K562 (cell line): ENCODE measurements at regions not wholly inside any gene's neighbourhood (a gene's known extent, or its start where the extent isn't known, plus 50 kb on each side); places are given as distances from the start of the nearest gene placed in this dataset.

Experiments
- ATAC-seq: fragments of 200-7000 bp; cut with Tn5 transposase; 3 replicates; pipeline ENCODE4 v1.9.1; 2020; ENCODE audit warnings: moderate library complexity
- BruUV-seq: library from RNA; stranded (reverse); fragments of 400-500 nt; replicated peaks from 2 replicates; lab custom pipeline; 2021; lab: Mats Ljungman, UMichigan
- CTCF ChIA-PET: fragments of 300-600 bp; formaldehyde crosslinking; extraction: SDS; loops from one replicate; lab custom pipeline; 2021; ENCODE audit warnings: low intra/inter-chr PET ratio; lab: Yijun Ruan, JAX
- POLR2A ChIA-PET: fragments of 300-600, 350-650 bp; sonication (Branson Sonifier 250); formaldehyde crosslinking; extraction: SDS; loops from one replicate; lab custom pipeline; 2021; ENCODE audit warnings: antibody characterized with exemption, inconsistent platforms; lab: Yijun Ruan, JAX
- DNase-seq, 4 experiments: peaks; one replicate each; pipeline versions ENCODE4 v3.0.0 to v3.0.0-alpha.2; 2011 to 2018; ENCODE audit warnings: low spot score in 3 of 4, mixed read lengths in 3 of 4; ENCODE audit errors: extremely low read depth in 1 of 4
- FAIRE-seq: peaks from 2 replicates; lab custom pipeline; 2011; peaks lifted over from hg19 to GRCh38; lab: Jason Lieb, UNC
- H2AFZ ChIP-seq: 2 replicates; pipeline ENCODE4 v1.6.0; 2011; ENCODE audit warnings: low read depth, low read length, control low read depth, inconsistent platforms
- H3K27ac ChIP-seq: fragments of 200-600 bp; 3 replicates; pipeline ENCODE4 v1.8.0; 2011; ENCODE audit warnings: low read depth, mild to moderate bottlenecking, control low read depth, inconsistent platforms, low read length, moderate library complexity, mixed read lengths; ENCODE audit errors: extremely low read depth
- H3K27me3 ChIP-seq, 2 experiments: fragments of 300-600 bp in 1 of 2; 2 replicates in 1 of 2; 3 replicates in 1 of 2; pipeline versions ENCODE4 v1.6.0 to v1.8.0; 2011; ENCODE audit warnings: inconsistent platforms in 2 of 2, low read length in 2 of 2, mild to moderate bottlenecking in 1 of 2, mixed read lengths in 1 of 2, moderate library complexity in 1 of 2; ENCODE audit not compliant: control insufficient read depth in 2 of 2, insufficient read depth in 2 of 2
- H3K36me3 ChIP-seq: fragments of 300-600 bp; 3 replicates; pipeline ENCODE4 v1.8.0; 2011; ENCODE audit warnings: mild to moderate bottlenecking, low read length, inconsistent platforms; ENCODE audit not compliant: control insufficient read depth, insufficient read depth
- H3K4me1 ChIP-seq, 2 experiments: fragments of 200-600 bp in 1 of 2; replicated peaks in 1 of 2; 2 replicates in 1 of 2; 3 replicates in 1 of 2; pipeline versions ENCODE4 v1.5.1 to v1.8.0; 2011; ENCODE audit warnings: inconsistent platforms in 2 of 2, low read length in 2 of 2, mild to moderate bottlenecking in 1 of 2, mixed read lengths in 1 of 2, moderate library complexity in 1 of 2; ENCODE audit not compliant: control insufficient read depth in 2 of 2, insufficient read depth in 2 of 2
- H3K4me2 ChIP-seq: 2 replicates; pipeline ENCODE4 v1.6.1; 2011; ENCODE audit warnings: low read length, control low read depth, inconsistent platforms, mixed read lengths; ENCODE audit not compliant: insufficient read depth
- H3K4me3 ChIP-seq: fragments of 200-600 bp; sonication (generic), shearing (Covaris generic); 2 replicates; pipeline ENCODE4 v1.5.1; 2016; ENCODE audit warnings: control low read depth, inconsistent platforms
- H3K79me2 ChIP-seq: fragments of 200-600 bp; 3 replicates; pipeline ENCODE4 v1.8.0; 2011; ENCODE audit warnings: low read length, inconsistent platforms; ENCODE audit not compliant: control insufficient read depth, insufficient read depth
- H3K9ac ChIP-seq, 2 experiments: 2 replicates each; pipeline versions ENCODE4 v1.6.0 to v1.6.1; 2011; ENCODE audit warnings: low read depth in 2 of 2, low read length in 2 of 2, control low read depth in 1 of 2, inconsistent platforms in 1 of 2, mild to moderate bottlenecking in 1 of 2, mixed read lengths in 1 of 2; ENCODE audit not compliant: insufficient read depth in 1 of 2
- H3K9me1 ChIP-seq: one replicate; pipeline ENCODE4 v1.6.0; 2011; ENCODE audit warnings: inconsistent platforms, mild to moderate bottlenecking, low read length, moderate library complexity; ENCODE audit not compliant: control insufficient read depth, insufficient read depth
- H3K9me3 ChIP-seq: replicated peaks from 2 replicates; pipeline ENCODE4 v1.5.1; 2011; ENCODE audit warnings: low read depth, low read length, inconsistent platforms; ENCODE audit not compliant: control insufficient read depth, insufficient read depth
- H4K20me1 ChIP-seq: replicated peaks from 2 replicates; pipeline ENCODE4 v1.6.1; 2011; ENCODE audit warnings: low read length, inconsistent platforms, mixed read lengths; ENCODE audit not compliant: control insufficient read depth, insufficient read depth
- EWSR1 ChIP-seq: fragments of 450-650 bp; IDR thresholded peaks from 2 replicates; pipeline ENCODE4 v1.6.1; 2018; ENCODE audit warnings: borderline replicate concordance, mild to moderate bottlenecking, low read depth, moderate library complexity; ENCODE audit not compliant: partially characterized antibody
- FOXM1 ChIP-seq, 2 experiments: fragments of 450-650 bp in 1 of 2; sonication (generic) in 1 of 2; formaldehyde crosslinking in 1 of 2; IDR thresholded peaks; 2 replicates each; pipeline versions ENCODE4 v1.6.1 to v1.9.0; 2017 to 2022; ENCODE audit warnings: low read depth in 2 of 2, mild to moderate bottlenecking in 2 of 2, missing genetic modification reagents in 1 of 2, moderate library complexity in 1 of 2
- KLF1 ChIP-seq: fragments of 450-650 bp; IDR thresholded peaks from 2 replicates; pipeline ENCODE4 v1.6.1; 2016; ENCODE audit warnings: missing genetic modification characterization, missing compliant biosample characterization
- NFXL1 ChIP-seq: fragments of 450-650 bp; formaldehyde crosslinking; IDR thresholded peaks from 2 replicates; pipeline ENCODE4 v1.4.0; 2021; ENCODE audit warnings: mild to moderate bottlenecking
- PHF21A ChIP-seq: fragments of 450-650 bp; IDR thresholded peaks from 2 replicates; pipeline ENCODE4 v1.6.1; 2017; ENCODE audit warnings: low read depth, borderline replicate concordance
- TAL1 ChIP-seq: fragments of 450-650 bp; IDR thresholded peaks from 2 replicates; pipeline ENCODE4 v1.6.1; 2016; ENCODE audit warnings: mild to moderate bottlenecking
- TEAD1 ChIP-seq, 2 experiments: fragments of 450-650 bp in 1 of 2; sonication (generic) in 1 of 2; formaldehyde crosslinking; IDR thresholded peaks; 2 replicates each; pipeline versions ENCODE4 v1.4.0 to v1.8.0; 2020 to 2022; ENCODE audit warnings: mild to moderate bottlenecking in 2 of 2, missing genetic modification reagents in 1 of 2
- ZBTB33 ChIP-seq: sonication (generic); formaldehyde crosslinking; IDR thresholded peaks from 2 replicates; pipeline ENCODE4 v1.8.1; 2023; ENCODE audit warnings: mild to moderate bottlenecking, missing genetic modification reagents
- ZNF165 ChIP-seq: fragments of 250-450 bp; sonication (Bioruptor Pico); IDR thresholded peaks from 2 replicates; pipeline ENCODE4 v1.4.0; 2020; ENCODE audit warnings: borderline replicate concordance
- ZNF398 ChIP-seq: fragments of 250-450 bp; sonication (Bioruptor Pico); IDR thresholded peaks from 2 replicates; pipeline ENCODE4 v1.8.0; 2021; ENCODE audit warnings: moderate library complexity, mild to moderate bottlenecking, inconsistent platforms
- WGBS: fragments of 100-300 bp; shearing (Covaris generic); methylation state at CpG from one replicate; pipeline ENCODE4 v1.1.6; 2016; ENCODE audit warnings: low coverage, mixed read lengths; ENCODE audit not compliant: insufficient coverage; ENCODE audit errors: missing lambda C conversion rate; 5-methylcytosine and 5-hydroxymethylcytosine counted together
- in situ Hi-C: fragments of 300-500 bp; cut with MboI; formaldehyde crosslinking; loops from 4 replicates; pipeline ENCODE4 v1.15.0; 2018; ENCODE audit warnings: inconsistent platforms, mixed read lengths
- intact Hi-C: fragments of 100-400 bp; cut with micrococcal nuclease; formaldehyde crosslinking; loops from 2 replicates; pipeline ENCODE4 v1.14.2; 2022

GRCh38 chr5:60010328-60010727, 116.8 kb upstream of the PDE4D start:
- FAIRE-seq (no peak), DNase-seq (peak in 2 of 4 experiments; percentile 14 to 26), ATAC-seq (no peak)
- TF ChIP-seq ZBTB33 (no peak), TAL1 (no peak), ZNF398 (no peak), ZNF165 (CRISPR knock-in tag) (no peak), TEAD1 (CRISPR knock-in tag; IDR thresholded peaks at IDR 0.05) (no peak), KLF1 (tag) (no peak), EWSR1 (no peak), PHF21A (no peak), FOXM1 (IDR thresholded peaks at IDR 0.05; ENCODE audit: low read depth) (no peak), FOXM1 (CRISPR knock-in tag; IDR thresholded peaks at IDR 0.05; ENCODE audit: low read depth) (no peak), NFXL1 (CRISPR knock-in tag) (no peak)
- ChIA-PET CTCF (no interaction called here), POLR2A (no interaction called here)
- Histone ChIP-seq H3K9me1 (no peaks in the 10 kb centered on the region), H3K27ac (no peak overlapping the region), H4K20me1 (no peaks in the 10 kb centered on the region), H3K27me3 (no peaks in the 10 kb centered on the region), H3K9ac (no peak overlapping the region), H3K9me3 (no peaks in the 10 kb centered on the region), H3K4me3 (no peak overlapping the region), H3K4me1 (no peaks in the 10 kb centered on the region), H3K79me2 (no peaks in the 10 kb centered on the region), H2AFZ (no peak overlapping the region), H3K36me3 (no peaks in the 10 kb centered on the region), H3K4me2 (no peak overlapping the region)
- intact Hi-C loops (no loop called here), in situ Hi-C loops (no loop called here)
- 0% methylated on average over 1 of the region's 1 CpG for WGBS
- BruUV-seq: no TSS peak
